Spinal cord (tissue), 9 donors: ENCODE measurements at regions not wholly inside any gene's neighbourhood (a gene's known extent, or its start where the extent isn't known, plus 50 kb on each side); places are given as distances from the start of the nearest gene placed in this dataset.

Experiments used
- DNase-seq, 6 donors: peaks; one replicate each; pipeline versions ENCODE4 v3.0.0 to v3.0.0-alpha.2; 2013 to 2015; ENCODE audit warnings: low spot score in 6 of 6, low read depth in 4 of 6
- H3K27ac ChIP-seq: one replicate; pipeline ENCODE4 v1.5.1; 2013; ENCODE audit warnings: low read depth, low read length, control low read depth
- H3K27me3 ChIP-seq: one replicate; pipeline ENCODE4 v1.6.1; 2013; ENCODE audit warnings: low read length; ENCODE audit not compliant: control insufficient read depth, insufficient read depth
- H3K36me3 ChIP-seq: one replicate; pipeline ENCODE4 v1.6.1; 2013; ENCODE audit warnings: low read length; ENCODE audit not compliant: control insufficient read depth, insufficient read depth
- H3K4me1 ChIP-seq: one replicate; pipeline ENCODE4 v1.6.1; 2013; ENCODE audit warnings: low read length; ENCODE audit not compliant: control insufficient read depth, insufficient read depth
- H3K4me3 ChIP-seq: one replicate; pipeline ENCODE4 v1.5.1; 2013; ENCODE audit warnings: low read depth, low read length, control low read depth
- H3K9me3 ChIP-seq: one replicate; pipeline ENCODE4 v1.6.1; 2013; ENCODE audit warnings: low read length; ENCODE audit not compliant: control insufficient read depth, insufficient read depth
- WGBS: methylation state at CpG from one replicate; pipeline ENCODE4 v1.1.5; 2013; ENCODE audit warnings: missing lambda C conversion rate; ENCODE audit not compliant: insufficient coverage; 5-methylcytosine and 5-hydroxymethylcytosine counted together
- donor health status: healthy.

DNA sequence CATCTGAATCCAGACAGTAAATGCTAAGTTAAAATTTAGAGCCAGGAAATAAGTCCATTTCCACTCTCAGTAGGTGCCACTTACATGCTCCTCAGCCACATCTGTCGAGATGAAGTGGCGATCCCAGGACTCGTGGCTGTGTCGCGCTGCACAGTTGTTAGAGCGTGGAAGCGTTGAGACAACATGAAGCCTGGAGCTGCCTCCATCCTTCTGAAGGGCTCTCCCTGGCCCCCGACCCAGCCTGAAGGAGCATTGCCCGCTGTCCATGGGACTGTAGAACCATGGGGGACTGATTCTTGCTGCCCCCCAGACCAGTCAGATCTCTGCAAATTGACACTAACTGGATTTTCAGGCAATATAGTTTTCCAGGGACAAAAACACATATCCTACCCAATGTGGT is 58.9 kb downstream of the IRX1 start:
- no peaks in the 10 kb centered on the region for H3K36me3 ChIP-seq
- no peaks in the 10 kb centered on the region for H3K27me3 ChIP-seq
- H3K27ac ChIP-seq = no peak overlapping the region
- H3K4me1 ChIP-seq = no peaks in the 10 kb centered on the region
- H3K4me3 ChIP-seq = no peak overlapping the region
- WGBS = 94% methylated on average over 9 of the region's 9 CpGs
- no peaks in the 10 kb centered on the region for H3K9me3 ChIP-seq
- no peak for DNase-seq

DNA sequence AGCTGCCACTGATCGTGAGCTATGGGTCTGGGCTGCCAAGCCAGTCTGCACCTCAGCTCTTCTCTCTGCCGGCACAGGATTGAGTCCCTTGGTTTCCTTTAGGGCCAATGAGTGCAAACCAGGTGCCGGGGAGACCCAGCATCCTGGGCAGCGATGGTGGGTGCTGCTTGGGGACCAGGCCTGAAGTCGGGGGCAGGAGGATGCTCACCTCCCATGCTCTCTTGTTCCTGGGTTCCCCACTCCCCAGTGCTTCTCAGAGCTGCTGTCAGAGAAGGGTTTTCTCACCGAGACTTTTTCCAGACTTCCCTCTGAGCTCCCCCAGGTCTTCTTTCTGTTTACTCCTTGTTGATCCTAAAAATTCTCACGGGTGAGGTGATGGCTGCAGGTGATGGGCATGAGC is 61.2 kb downstream of the IRX1 start:
- Histone ChIP-seq H3K36me3 (no peaks in the 10 kb centered on the region), H3K9me3 (no peaks in the 10 kb centered on the region), H3K4me1 (peaks cover 4% of the 10 kb centered on the region), H3K4me3 (no peak overlapping the region), H3K27me3 (no peaks in the 10 kb centered on the region), H3K27ac (no peak overlapping the region)
- 83% methylated on average over 5 of the region's 7 CpGs for WGBS
- no peak for DNase-seq

DNA sequence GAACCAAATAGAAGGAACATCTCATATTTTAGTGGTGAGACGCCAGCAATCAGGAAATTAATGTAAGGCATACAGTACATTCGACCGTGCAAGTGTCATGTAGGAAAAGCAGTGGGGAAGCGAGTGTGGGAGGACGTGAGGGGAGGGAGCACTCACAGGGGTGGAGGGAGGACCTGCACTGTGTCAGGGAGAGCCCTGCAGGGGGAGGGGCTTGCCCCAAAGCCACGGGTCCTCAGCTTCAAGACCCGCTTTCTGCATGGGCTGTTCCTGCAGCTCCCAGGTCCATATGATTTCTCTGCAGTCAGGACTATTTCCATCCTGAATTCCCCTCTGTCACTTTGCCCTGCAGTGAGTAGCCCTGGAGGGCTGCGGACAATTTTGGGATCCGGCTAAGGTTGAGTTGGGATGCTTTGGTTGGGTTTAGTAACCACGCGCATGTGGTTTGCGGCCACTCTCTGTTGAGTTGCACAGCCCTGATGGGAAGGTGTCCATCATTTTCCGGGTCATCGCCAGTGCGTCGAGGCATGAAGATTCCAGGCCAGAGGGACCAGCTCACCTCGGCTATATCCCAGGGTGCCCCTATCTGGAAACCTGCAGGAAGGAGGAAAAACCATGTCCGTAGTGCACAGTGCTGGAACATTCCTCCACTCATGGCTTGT is 61.9 kb downstream of the IRX1 start:
- Histone ChIP-seq H3K4me3 (no peak overlapping the region), H3K36me3 (no peaks in the 10 kb centered on the region), H3K4me1 (peaks cover 4% of the 10 kb centered on the region), H3K27me3 (no peaks in the 10 kb centered on the region), H3K27ac (no peak overlapping the region), H3K9me3 (no peaks in the 10 kb centered on the region)
- no peak for DNase-seq
- 83% methylated on average over 16 of the region's 18 CpGs for WGBS

DNA sequence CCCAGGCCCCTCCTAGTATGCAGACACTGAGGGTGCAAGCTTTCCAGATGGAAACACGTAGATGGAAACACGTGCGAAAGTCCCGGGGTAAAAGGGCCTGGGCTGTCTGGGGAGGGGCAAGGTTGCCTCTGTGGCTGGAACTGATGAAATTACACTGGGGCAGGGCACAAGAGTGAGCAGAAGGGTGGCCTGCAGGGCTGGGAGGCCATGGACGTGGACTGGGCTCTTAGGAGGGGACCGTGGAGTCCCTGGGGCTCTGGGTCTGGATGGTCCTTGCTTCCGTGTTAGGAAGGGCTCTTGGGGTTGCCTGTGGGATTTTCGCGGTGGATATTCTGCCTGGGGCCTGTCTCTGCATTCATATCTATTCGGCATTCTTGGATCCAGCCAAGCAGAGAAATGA is 63.3 kb downstream of the IRX1 start:
- WGBS = 98% methylated on average over 9 of the region's 10 CpGs

DNA sequence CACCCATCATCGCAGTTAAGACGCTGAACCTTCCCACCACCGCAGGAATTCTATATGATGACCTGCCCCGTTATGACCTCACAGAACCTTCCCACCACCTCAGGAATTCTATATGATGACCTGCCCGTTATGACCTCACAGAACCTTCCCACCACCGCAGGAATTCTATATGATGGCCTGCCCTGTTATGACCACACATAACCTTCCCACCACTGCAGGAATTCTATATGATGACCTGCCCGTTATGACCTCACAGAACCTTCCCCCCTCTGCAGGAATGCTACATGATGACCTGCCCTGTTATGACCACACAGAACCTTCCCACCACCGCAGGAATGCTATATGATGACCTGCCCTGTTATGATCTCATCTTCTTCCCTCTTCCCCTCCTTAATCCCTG is 64.3 kb downstream of the IRX1 start:
- H3K4me1 ChIP-seq = peaks cover 4% of the 10 kb centered on the region
- no peaks in the 10 kb centered on the region for H3K9me3 ChIP-seq
- no peak overlapping the region for H3K4me3 ChIP-seq
- WGBS = 73% methylated on average over 8 of the region's 8 CpGs
- no peak overlapping the region for H3K27ac ChIP-seq
- DNase-seq = no peak
- H3K27me3 ChIP-seq = no peaks in the 10 kb centered on the region
- H3K36me3 ChIP-seq = no peaks in the 10 kb centered on the region

More for the DNA sequence above, 63.3 kb downstream of the IRX1 start:
- Histone ChIP-seq H3K36me3 (no peaks in the 10 kb centered on the region), H3K4me3 (no peak overlapping the region), H3K27ac (no peak overlapping the region), H3K4me1 (peaks cover 4% of the 10 kb centered on the region), H3K9me3 (no peaks in the 10 kb centered on the region), H3K27me3 (no peaks in the 10 kb centered on the region)
- DNase-seq = no peak

DNA sequence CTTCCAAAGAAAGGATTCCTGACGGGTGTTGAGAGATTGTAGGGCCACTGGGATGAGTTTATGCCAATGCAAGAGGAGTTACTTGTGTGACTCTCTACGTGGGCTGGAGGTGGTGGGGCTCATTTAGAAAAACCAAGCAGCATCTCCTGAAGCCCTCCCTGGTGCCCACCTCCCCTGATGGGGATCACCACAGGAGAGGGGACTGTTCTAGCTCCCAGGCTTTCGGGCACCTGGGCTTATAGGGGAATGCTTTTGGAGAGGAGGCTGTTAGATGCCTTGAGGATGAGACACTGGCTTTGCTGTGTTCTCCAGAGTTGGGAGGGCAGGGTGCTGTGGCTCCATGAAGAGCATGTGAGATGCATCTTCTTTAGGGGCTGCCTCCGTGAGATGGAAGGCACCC is 65.0 kb downstream of the IRX1 start:
- H3K4me3 ChIP-seq = no peak overlapping the region
- no peaks in the 10 kb centered on the region for H3K36me3 ChIP-seq
- 61% methylated on average over 2 of the region's 4 CpGs for WGBS
- H3K9me3 ChIP-seq = no peaks in the 10 kb centered on the region
- no peaks in the 10 kb centered on the region for H3K27me3 ChIP-seq
- DNase-seq = no peak
- peaks cover 4% of the 10 kb centered on the region for H3K4me1 ChIP-seq
- no peak overlapping the region for H3K27ac ChIP-seq

DNA sequence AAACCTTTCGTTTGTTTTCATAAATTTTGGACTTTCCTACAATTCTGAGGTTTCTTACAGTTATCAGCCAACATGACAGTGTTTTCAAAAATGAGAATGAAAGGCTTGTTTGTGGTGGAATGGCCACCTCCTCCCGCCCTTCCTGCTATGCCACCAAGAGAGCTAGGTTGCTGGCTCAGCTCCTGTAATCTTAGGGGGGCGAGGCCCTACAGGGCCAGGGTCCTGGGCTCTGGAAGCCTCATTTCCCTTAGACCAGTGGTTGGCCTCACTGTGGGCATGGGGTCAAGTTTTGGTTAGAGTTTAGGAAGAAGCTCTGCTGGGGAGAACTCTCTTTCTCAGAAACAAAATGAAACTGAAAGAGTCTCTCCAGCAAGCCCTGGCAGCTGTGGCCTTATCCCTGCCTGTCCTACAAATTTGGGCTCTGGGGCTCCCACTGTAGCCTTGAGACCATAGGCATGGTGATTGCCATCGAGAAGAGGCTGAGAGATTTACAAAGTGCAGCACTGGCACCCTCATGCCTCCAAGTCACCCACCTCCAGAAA is 66.2 kb downstream of the IRX1 start:
- no peak overlapping the region for H3K27ac ChIP-seq
- no CpG with 5 or more reads among the region's 4 CpGs for WGBS
- no peak for DNase-seq

DNA sequence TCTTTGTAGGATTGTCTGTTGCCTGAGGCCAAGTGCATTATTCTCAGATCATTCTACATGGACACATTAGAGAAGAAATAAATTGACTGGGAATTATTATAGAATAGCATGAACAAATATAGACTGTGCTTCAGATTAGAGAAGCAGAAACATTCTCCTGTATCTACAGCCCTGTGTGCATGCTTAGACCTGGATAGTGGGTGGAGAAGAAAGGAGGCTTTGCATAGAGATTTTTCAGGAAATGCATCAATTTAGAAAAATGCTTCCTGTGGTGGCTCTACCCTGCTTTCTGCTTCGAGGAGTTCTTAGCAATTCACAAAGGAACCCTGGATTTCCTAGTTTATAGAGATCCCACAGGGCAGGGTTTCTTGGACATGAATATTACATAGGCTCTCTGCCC is 66.7 kb downstream of the IRX1 start:
- Histone ChIP-seq H3K36me3 (no peaks in the 10 kb centered on the region), H3K4me1 (peaks cover 4% of the 10 kb centered on the region), H3K9me3 (no peaks in the 10 kb centered on the region), H3K4me3 (no peak overlapping the region), H3K27ac (no peak overlapping the region), H3K27me3 (no peaks in the 10 kb centered on the region)
- WGBS = no CpG with 5 or more reads among the region's 1 CpG
- DNase-seq = no peak

More for the DNA sequence above, 66.2 kb downstream of the IRX1 start:
- H3K27me3 ChIP-seq = no peaks in the 10 kb centered on the region
- no peaks in the 10 kb centered on the region for H3K9me3 ChIP-seq
- H3K4me1 ChIP-seq = peaks cover 4% of the 10 kb centered on the region
- no peak overlapping the region for H3K4me3 ChIP-seq
- no peaks in the 10 kb centered on the region for H3K36me3 ChIP-seq

DNA sequence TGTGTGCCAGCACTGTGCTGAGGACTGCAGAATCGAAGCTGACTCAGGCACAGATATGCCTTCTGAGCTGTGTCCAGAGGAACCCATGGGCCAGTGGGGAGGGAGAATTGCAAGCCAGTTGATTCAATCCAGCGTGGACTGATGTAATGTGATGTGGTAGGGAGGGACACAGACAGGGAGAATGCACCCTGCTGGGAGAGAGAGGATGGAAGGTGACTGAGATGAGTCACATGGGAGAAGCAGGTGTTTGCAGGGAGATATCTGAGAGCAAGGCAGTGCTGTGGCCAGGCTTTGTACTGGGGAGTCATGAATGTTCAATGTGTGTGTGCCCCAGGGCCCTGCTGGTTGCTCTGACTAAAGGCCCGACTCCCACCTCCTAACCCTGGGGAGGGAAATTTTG is 75.7 kb downstream of the IRX1 start:
- Histone ChIP-seq H3K27ac (no peak overlapping the region), H3K4me3 (no peak overlapping the region), H3K9me3 (no peaks in the 10 kb centered on the region), H3K36me3 (no peaks in the 10 kb centered on the region), H3K4me1 (no peaks in the 10 kb centered on the region), H3K27me3 (no peaks in the 10 kb centered on the region)
- WGBS = 36% methylated on average over 2 of the region's 3 CpGs
- no peak for DNase-seq

DNA sequence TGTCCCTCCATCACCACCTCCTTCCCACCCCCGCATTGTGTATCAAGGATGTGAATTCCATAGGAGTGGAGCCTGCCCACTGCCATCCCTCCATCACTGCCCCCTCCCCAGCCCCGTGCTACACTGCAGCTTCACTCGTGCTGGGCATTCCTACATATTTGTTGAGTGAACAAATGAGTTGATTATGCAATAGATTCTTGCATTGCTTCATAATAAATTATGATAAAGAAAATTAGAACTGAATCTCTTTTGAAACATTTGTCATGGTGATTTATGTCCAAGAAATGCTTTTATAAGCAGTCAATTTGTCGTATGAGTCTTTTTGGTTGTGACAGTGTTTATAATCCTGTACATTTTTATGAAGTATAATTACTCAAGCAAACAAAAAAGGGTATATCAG is 83.2 kb downstream of the IRX1 start:
- H3K27me3 ChIP-seq = no peaks in the 10 kb centered on the region
- H3K27ac ChIP-seq = no peak overlapping the region
- no peaks in the 10 kb centered on the region for H3K36me3 ChIP-seq
- no peak for DNase-seq
- no peak overlapping the region for H3K4me3 ChIP-seq
- no peaks in the 10 kb centered on the region for H3K9me3 ChIP-seq
- no peaks in the 10 kb centered on the region for H3K4me1 ChIP-seq
- WGBS = no CpG with 5 or more reads among the region's 4 CpGs
